ENCODE measurements at regions not wholly inside any gene's neighbourhood (a gene's known extent, or its start where the extent isn't known, plus 50 kb on each side); places are given as distances from the start of the nearest gene placed in this dataset.

GRCh38 chr12:98355322-98355721 is 160.1 kb upstream of the TMPO start:
- TF ChIP-seq CTCF (IDR thresholded peaks at IDR 0.05; ENCODE audit: low read length): no peak
- TF ChIP-seq EZH2 (optimal IDR thresholded peaks at IDR 0.05; ENCODE audit: low read depth, low read length): no peak
